ENCODE measurements at regions not wholly inside any gene's neighbourhood (a gene's known extent, or its start where the extent isn't known, plus 50 kb on each side); places are given as distances from the start of the nearest gene placed in this dataset.

DNA sequence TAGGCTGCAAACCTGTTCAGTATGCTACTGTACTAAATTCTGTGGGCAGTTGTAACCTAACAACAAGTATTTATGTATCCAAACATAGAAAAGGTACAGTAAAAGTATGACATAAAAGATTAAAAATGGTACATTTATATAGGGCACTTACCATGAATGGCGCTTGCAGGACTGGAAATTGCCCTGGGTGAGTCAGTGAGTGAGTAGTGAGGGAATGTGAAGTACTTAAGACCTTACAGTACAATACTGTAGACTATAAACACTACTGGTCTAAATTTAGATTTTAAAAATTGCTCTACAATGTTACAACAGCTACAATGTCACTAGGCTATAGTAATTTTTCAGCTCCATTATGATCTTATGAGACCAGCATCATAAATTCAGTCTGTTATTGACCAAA lies 146.0 kb upstream of the GNAI1 start:
- no peak for TF ChIP-seq POLR2AphosphoS5 (IDR thresholded peaks at IDR 0.05)
- TF ChIP-seq POLR2A (IDR thresholded peaks at IDR 0.05), result no peak
- TF ChIP-seq, protein P1, sequence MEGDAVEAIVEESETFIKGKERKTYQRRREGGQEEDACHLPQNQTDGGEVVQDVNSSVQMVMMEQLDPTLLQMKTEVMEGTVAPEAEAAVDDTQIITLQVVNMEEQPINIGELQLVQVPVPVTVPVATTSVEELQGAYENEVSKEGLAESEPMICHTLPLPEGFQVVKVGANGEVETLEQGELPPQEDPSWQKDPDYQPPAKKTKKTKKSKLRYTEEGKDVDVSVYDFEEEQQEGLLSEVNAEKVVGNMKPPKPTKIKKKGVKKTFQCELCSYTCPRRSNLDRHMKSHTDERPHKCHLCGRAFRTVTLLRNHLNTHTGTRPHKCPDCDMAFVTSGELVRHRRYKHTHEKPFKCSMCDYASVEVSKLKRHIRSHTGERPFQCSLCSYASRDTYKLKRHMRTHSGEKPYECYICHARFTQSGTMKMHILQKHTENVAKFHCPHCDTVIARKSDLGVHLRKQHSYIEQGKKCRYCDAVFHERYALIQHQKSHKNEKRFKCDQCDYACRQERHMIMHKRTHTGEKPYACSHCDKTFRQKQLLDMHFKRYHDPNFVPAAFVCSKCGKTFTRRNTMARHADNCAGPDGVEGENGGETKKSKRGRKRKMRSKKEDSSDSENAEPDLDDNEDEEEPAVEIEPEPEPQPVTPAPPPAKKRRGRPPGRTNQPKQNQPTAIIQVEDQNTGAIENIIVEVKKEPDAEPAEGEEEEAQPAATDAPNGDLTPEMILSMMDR (IDR thresholded peaks at IDR 0.05), result no peak

Measured in prostate gland (tissue), 2 donors.